GM23338 (cell line): ENCODE measurements at regions not wholly inside any gene's neighbourhood (a gene's known extent, or its start where the extent isn't known, plus 50 kb on each side); places are given as distances from the start of the nearest gene placed in this dataset.

ENCODE experiments used
- ATAC-seq: fragments of 200-7000 bp; cut with Tn5 transposase; 3 replicates; pipeline ENCODE4 v1.9.1; 2020
- DNase-seq: peaks from one replicate; pipeline ENCODE4 v3.0.0-alpha.2; 2015; ENCODE audit warnings: low spot score
- H2AFZ ChIP-seq: fragments of 200-600 bp; sonication (generic); 2 replicates; pipeline ENCODE4 v1.8.0; 2016; ENCODE audit warnings: antibody characterized with exemption, mild to moderate bottlenecking, moderate library complexity
- H3F3A ChIP-seq: fragments of 200-600 bp; sonication (generic); replicated peaks from 2 replicates; pipeline ENCODE4 v1.8.0; 2017; ENCODE audit warnings: antibody characterized with exemption, mixed run types, low read depth
- H3K27ac ChIP-seq: fragments of 200-600 bp; sonication (generic); 2 replicates; pipeline ENCODE4 v1.6.1; 2016; ENCODE audit warnings: low read depth
- H3K27me3 ChIP-seq: fragments of 200-600 bp; sonication (generic); 2 replicates; pipeline ENCODE4 v1.8.0; 2016; ENCODE audit warnings: mild to moderate bottlenecking, mixed run types, moderate library complexity; ENCODE audit not compliant: insufficient read depth
- H3K36me3 ChIP-seq: fragments of 200-600 bp; sonication (generic); 2 replicates; pipeline ENCODE4 v1.8.0; 2016; ENCODE audit warnings: mild to moderate bottlenecking; ENCODE audit not compliant: insufficient read depth
- H3K4me1 ChIP-seq: fragments of 200-600 bp; sonication (generic); 2 replicates; pipeline ENCODE4 v1.8.0; 2016; ENCODE audit warnings: mild to moderate bottlenecking, moderate library complexity; ENCODE audit not compliant: insufficient read depth
- H3K4me2 ChIP-seq: fragments of 200-600 bp; sonication (generic); 2 replicates; pipeline ENCODE4 v1.7.1; 2017; ENCODE audit warnings: mixed run types
- H3K4me3 ChIP-seq: fragments of 200-600 bp; sonication (generic); 2 replicates; pipeline ENCODE4 v1.6.1; 2016; ENCODE audit warnings: mixed run types
- H3K79me2 ChIP-seq: fragments of 200-600 bp; sonication (generic); replicated peaks from 2 replicates; pipeline ENCODE4 v1.8.0; 2017; ENCODE audit warnings: mild to moderate bottlenecking; ENCODE audit not compliant: insufficient read depth
- H3K9me2 ChIP-seq: fragments of 200-600 bp; sonication (generic); 2 replicates; pipeline ENCODE4 v1.8.0; 2017; ENCODE audit not compliant: insufficient read depth
- H4K20me1 ChIP-seq: fragments of 200-600 bp; sonication (generic); replicated peaks from 2 replicates; pipeline ENCODE4 v1.8.0; 2017; ENCODE audit warnings: mild to moderate bottlenecking; ENCODE audit not compliant: insufficient read depth
- H3K27ac Mint-ChIP-seq: 2 replicates; pipeline ENCODE4 v1.8.0; 2020; ENCODE audit warnings: inconsistent platforms, mild to moderate bottlenecking, moderate library complexity, mixed read lengths
- H3K27me3 Mint-ChIP-seq: 3 replicates; pipeline ENCODE4 v1.8.0; 2022; ENCODE audit warnings: low read depth, mild to moderate bottlenecking, moderate library complexity, mixed read lengths, inconsistent platforms; ENCODE audit not compliant: insufficient read depth, poor library complexity
- H3K36me3 Mint-ChIP-seq: 3 replicates; pipeline ENCODE4 v1.8.0; 2021; ENCODE audit warnings: low read depth, mild to moderate bottlenecking, inconsistent platforms, moderate library complexity, mixed read lengths
- H3K4me1 Mint-ChIP-seq: 3 replicates; pipeline ENCODE4 v1.8.0; 2020; ENCODE audit warnings: mild to moderate bottlenecking, inconsistent platforms, mixed read lengths
- H3K4me3 Mint-ChIP-seq: 3 replicates; pipeline ENCODE4 v1.8.0; 2021; ENCODE audit warnings: moderate library complexity, mild to moderate bottlenecking, inconsistent platforms, mixed read lengths
- H3K9me3 Mint-ChIP-seq: 3 replicates; pipeline ENCODE4 v1.8.0; 2020; ENCODE audit warnings: moderate library complexity, mild to moderate bottlenecking, inconsistent platforms, mixed read lengths
- CREB1 ChIP-seq: fragments of 250-450 bp; sonication (Bioruptor Pico); IDR thresholded peaks from 2 replicates; pipeline ENCODE4 v1.5.0; 2020; ENCODE audit warnings: low read depth, mild to moderate bottlenecking, moderate library complexity
- EZH2 ChIP-seq: fragments of 200-600 bp; sonication (generic); IDR thresholded peaks from one replicate; pipeline ENCODE4 v1.8.0; 2017; ENCODE audit warnings: antibody characterized with exemption, mild to moderate bottlenecking, low read depth; ENCODE audit not compliant: unreplicated experiment
- EZH2phosphoT487 ChIP-seq: fragments of 200-600 bp; sonication (generic); IDR thresholded peaks from one replicate; pipeline ENCODE4 v1.8.1; 2018; ENCODE audit warnings: antibody characterized with exemption; ENCODE audit not compliant: unreplicated experiment
- JUNB ChIP-seq: IDR thresholded peaks from one replicate; pipeline ENCODE4 v1.6.1; 2016; ENCODE audit warnings: antibody characterized with exemption; ENCODE audit not compliant: unreplicated experiment
- NANOG ChIP-seq: IDR thresholded peaks from 2 replicates; pipeline ENCODE4 v1.6.1; 2016; ENCODE audit warnings: antibody characterized with exemption, borderline replicate concordance
- POLR2AphosphoS5 ChIP-seq: IDR thresholded peaks from 2 replicates; pipeline ENCODE4 v1.6.1; 2016; ENCODE audit warnings: antibody characterized with exemption, low read depth
- STAT1 ChIP-seq: IDR thresholded peaks from one replicate; pipeline ENCODE4 v1.6.1; 2016; ENCODE audit warnings: antibody characterized with exemption; ENCODE audit not compliant: unreplicated experiment
- ZNF114 ChIP-seq: fragments of 250-450 bp; sonication (Bioruptor Pico); IDR thresholded peaks from 2 replicates; pipeline ENCODE4 v1.5.0; 2020; ENCODE audit warnings: mild to moderate bottlenecking, moderate library complexity
- ZNF331 ChIP-seq: fragments of 250-450 bp; sonication (Bioruptor Pico); IDR thresholded peaks from 2 replicates; pipeline ENCODE4 v1.5.0; 2020; ENCODE audit warnings: low read depth, mild to moderate bottlenecking, moderate library complexity
- TF ChIP-seq, protein P1 (sequence below): fragments of 250-450 bp; sonication (Bioruptor Pico); IDR thresholded peaks from 2 replicates; pipeline ENCODE4 v1.5.0; 2020; ENCODE audit warnings: mild to moderate bottlenecking, moderate library complexity
- TF ChIP-seq, protein P2 (sequence below), 2 experiments: fragments of 200-600 bp in 1 of 2; sonication (generic) in 1 of 2; conservative IDR thresholded peaks; 2 replicates each; pipeline versions ENCODE4 v1.5.1 to v1.6.1; 2016 to 2017; ENCODE audit warnings: antibody characterized with exemption in 2 of 2, low read depth in 2 of 2, mild to moderate bottlenecking in 2 of 2, moderate library complexity in 1 of 2
- TF ChIP-seq, protein P3 (sequence below): IDR thresholded peaks from 2 replicates; pipeline ENCODE4 v1.6.1; 2016; ENCODE audit warnings: antibody characterized with exemption
- TF ChIP-seq, protein P4 (sequence below): IDR thresholded peaks from one replicate; pipeline ENCODE4 v1.6.1; 2018; ENCODE audit warnings: antibody characterized with exemption; ENCODE audit not compliant: unreplicated experiment

DNA sequence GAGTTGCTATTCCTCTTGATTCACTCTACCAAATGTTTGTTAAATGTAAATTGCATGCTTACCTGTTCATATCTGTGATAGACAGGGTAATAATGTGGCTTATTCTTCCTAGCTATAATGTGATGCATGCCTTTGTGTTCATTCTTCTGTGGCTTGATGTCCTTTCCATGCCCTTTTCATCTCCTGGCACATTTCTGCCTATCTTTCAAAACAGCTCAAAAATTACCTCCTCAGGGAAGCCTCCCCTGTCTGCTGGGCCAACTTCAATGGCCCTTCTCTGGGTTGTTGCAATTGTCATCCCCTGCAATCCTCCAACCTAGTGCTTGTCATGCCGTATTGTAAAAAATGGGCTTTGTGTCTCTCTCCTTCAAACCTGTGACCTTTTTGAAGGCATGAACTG lies 52.8 kb upstream of the LHCGR start:
- Histone ChIP-seq H3K36me3 (no peaks in the 10 kb centered on the region), H4K20me1 (no peaks in the 10 kb centered on the region), H3K9me2 (peaks cover 17% of the 10 kb centered on the region), H3K4me2 (no peak overlapping the region), H3F3A (no peaks in the 10 kb centered on the region), H3K4me3 (no peak overlapping the region), H3K4me1 (peaks cover 5% of the 10 kb centered on the region; the same call in 1 of the 2 replicates), H3K27ac (no peak overlapping the region), H3K79me2 (no peaks in the 10 kb centered on the region), H3K27me3 (no peaks in the 10 kb centered on the region), H2AFZ (no peak overlapping the region)
- TF ChIP-seq, protein P1, sequence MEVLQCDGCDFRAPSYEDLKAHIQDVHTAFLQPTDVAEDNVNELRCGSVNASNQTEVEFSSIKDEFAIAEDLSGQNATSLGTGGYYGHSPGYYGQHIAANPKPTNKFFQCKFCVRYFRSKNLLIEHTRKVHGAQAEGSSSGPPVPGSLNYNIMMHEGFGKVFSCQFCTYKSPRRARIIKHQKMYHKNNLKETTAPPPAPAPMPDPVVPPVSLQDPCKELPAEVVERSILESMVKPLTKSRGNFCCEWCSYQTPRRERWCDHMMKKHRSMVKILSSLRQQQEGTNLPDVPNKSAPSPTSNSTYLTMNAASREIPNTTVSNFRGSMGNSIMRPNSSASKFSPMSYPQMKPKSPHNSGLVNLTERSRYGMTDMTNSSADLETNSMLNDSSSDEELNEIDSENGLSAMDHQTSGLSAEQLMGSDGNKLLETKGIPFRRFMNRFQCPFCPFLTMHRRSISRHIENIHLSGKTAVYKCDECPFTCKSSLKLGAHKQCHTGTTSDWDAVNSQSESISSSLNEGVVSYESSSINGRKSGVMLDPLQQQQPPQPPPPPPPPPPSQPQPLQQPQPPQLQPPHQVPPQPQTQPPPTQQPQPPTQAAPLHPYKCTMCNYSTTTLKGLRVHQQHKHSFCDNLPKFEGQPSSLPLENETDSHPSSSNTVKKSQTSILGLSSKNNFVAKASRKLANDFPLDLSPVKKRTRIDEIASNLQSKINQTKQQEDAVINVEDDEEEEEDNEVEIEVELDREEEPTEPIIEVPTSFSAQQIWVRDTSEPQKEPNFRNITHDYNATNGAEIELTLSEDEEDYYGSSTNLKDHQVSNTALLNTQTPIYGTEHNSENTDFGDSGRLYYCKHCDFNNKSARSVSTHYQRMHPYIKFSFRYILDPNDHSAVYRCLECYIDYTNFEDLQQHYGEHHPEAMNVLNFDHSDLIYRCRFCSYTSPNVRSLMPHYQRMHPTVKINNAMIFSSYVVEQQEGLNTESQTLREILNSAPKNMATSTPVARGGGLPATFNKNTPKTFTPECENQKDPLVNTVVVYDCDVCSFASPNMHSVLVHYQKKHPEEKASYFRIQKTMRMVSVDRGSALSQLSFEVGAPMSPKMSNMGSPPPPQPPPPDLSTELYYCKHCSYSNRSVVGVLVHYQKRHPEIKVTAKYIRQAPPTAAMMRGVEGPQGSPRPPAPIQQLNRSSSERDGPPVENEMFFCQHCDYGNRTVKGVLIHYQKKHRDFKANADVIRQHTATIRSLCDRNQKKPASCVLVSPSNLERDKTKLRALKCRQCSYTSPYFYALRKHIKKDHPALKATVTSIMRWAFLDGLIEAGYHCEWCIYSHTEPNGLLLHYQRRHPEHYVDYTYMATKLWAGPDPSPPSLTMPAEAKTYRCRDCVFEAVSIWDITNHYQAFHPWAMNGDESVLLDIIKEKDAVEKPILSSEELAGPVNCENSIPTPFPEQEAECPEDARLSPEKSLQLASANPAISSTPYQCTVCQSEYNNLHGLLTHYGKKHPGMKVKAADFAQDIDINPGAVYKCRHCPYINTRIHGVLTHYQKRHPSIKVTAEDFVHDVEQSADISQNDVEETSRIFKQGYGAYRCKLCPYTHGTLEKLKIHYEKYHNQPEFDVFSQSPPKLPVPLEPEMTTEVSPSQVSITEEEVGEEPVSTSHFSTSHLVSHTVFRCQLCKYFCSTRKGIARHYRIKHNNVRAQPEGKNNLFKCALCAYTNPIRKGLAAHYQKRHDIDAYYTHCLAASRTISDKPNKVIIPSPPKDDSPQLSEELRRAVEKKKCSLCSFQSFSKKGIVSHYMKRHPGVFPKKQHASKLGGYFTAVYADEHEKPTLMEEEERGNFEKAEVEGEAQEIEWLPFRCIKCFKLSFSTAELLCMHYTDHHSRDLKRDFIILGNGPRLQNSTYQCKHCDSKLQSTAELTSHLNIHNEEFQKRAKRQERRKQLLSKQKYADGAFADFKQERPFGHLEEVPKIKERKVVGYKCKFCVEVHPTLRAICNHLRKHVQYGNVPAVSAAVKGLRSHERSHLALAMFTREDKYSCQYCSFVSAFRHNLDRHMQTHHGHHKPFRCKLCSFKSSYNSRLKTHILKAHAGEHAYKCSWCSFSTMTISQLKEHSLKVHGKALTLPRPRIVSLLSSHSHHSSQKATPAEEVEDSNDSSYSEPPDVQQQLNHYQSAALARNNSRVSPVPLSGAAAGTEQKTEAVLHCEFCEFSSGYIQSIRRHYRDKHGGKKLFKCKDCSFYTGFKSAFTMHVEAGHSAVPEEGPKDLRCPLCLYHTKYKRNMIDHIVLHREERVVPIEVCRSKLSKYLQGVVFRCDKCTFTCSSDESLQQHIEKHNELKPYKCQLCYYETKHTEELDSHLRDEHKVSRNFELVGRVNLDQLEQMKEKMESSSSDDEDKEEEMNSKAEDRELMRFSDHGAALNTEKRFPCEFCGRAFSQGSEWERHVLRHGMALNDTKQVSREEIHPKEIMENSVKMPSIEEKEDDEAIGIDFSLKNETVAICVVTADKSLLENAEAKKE (CRISPR knock-in tag) = no peak
- TF ChIP-seq ZNF114 (CRISPR knock-in tag) (no peak), EZH2phosphoT487 (no peak), POLR2AphosphoS5 (no peak), CREB1 (CRISPR knock-in tag) (no peak), ZNF331 (no peak), EZH2 (no peak), JUNB (no peak), STAT1 (no peak), NANOG (no peak)
- TF ChIP-seq, protein P2, sequence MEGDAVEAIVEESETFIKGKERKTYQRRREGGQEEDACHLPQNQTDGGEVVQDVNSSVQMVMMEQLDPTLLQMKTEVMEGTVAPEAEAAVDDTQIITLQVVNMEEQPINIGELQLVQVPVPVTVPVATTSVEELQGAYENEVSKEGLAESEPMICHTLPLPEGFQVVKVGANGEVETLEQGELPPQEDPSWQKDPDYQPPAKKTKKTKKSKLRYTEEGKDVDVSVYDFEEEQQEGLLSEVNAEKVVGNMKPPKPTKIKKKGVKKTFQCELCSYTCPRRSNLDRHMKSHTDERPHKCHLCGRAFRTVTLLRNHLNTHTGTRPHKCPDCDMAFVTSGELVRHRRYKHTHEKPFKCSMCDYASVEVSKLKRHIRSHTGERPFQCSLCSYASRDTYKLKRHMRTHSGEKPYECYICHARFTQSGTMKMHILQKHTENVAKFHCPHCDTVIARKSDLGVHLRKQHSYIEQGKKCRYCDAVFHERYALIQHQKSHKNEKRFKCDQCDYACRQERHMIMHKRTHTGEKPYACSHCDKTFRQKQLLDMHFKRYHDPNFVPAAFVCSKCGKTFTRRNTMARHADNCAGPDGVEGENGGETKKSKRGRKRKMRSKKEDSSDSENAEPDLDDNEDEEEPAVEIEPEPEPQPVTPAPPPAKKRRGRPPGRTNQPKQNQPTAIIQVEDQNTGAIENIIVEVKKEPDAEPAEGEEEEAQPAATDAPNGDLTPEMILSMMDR (conservative IDR thresholded peaks at IDR 0.05; ENCODE audit: low read depth in 2 of 2) = no peak
- TF ChIP-seq, protein P3, sequence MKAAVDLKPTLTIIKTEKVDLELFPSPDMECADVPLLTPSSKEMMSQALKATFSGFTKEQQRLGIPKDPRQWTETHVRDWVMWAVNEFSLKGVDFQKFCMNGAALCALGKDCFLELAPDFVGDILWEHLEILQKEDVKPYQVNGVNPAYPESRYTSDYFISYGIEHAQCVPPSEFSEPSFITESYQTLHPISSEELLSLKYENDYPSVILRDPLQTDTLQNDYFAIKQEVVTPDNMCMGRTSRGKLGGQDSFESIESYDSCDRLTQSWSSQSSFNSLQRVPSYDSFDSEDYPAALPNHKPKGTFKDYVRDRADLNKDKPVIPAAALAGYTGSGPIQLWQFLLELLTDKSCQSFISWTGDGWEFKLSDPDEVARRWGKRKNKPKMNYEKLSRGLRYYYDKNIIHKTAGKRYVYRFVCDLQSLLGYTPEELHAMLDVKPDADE = no peak
- TF ChIP-seq, protein P4, sequence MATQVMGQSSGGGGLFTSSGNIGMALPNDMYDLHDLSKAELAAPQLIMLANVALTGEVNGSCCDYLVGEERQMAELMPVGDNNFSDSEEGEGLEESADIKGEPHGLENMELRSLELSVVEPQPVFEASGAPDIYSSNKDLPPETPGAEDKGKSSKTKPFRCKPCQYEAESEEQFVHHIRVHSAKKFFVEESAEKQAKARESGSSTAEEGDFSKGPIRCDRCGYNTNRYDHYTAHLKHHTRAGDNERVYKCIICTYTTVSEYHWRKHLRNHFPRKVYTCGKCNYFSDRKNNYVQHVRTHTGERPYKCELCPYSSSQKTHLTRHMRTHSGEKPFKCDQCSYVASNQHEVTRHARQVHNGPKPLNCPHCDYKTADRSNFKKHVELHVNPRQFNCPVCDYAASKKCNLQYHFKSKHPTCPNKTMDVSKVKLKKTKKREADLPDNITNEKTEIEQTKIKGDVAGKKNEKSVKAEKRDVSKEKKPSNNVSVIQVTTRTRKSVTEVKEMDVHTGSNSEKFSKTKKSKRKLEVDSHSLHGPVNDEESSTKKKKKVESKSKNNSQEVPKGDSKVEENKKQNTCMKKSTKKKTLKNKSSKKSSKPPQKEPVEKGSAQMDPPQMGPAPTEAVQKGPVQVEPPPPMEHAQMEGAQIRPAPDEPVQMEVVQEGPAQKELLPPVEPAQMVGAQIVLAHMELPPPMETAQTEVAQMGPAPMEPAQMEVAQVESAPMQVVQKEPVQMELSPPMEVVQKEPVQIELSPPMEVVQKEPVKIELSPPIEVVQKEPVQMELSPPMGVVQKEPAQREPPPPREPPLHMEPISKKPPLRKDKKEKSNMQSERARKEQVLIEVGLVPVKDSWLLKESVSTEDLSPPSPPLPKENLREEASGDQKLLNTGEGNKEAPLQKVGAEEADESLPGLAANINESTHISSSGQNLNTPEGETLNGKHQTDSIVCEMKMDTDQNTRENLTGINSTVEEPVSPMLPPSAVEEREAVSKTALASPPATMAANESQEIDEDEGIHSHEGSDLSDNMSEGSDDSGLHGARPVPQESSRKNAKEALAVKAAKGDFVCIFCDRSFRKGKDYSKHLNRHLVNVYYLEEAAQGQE = no peak
- no peak overlapping the region for H3K27ac Mint-ChIP-seq
- H3K27me3 Mint-ChIP-seq = no peaks in the 10 kb centered on the region
- peaks cover 5% of the 10 kb centered on the region; the same call in 1 of the 3 replicates for H3K36me3 Mint-ChIP-seq
- no peak overlapping the region for H3K4me3 Mint-ChIP-seq
- ATAC-seq (no peak), DNase-seq (no peak)
- H3K9me3 Mint-ChIP-seq = peaks cover 4% of the 10 kb centered on the region; the same call in 2 of the 3 replicates
- peaks cover 8% of the 10 kb centered on the region; the same call in 2 of the 3 replicates for H3K4me1 Mint-ChIP-seq
